GM12878 (cell line): ENCODE measurements at regions not wholly inside any gene's neighbourhood (a gene's known extent, or its start where the extent isn't known, plus 50 kb on each side); places are given as distances from the start of the nearest gene placed in this dataset.

ENCODE experiments used
- CBX5 ChIP-seq: sonication (generic); IDR thresholded peaks from 2 replicates; pipeline ENCODE4 v1.6.1; 2016; ENCODE audit warnings: low read depth, moderate library complexity, mild to moderate bottlenecking, inconsistent platforms
- CHD4 ChIP-seq: fragments of 200-600 bp; sonication (generic); IDR thresholded peaks from 2 replicates; pipeline ENCODE4 v1.6.1; 2016; ENCODE audit warnings: mild to moderate bottlenecking
- CTCF ChIP-seq, 3 experiments: IDR thresholded peaks in 2 of 3; conservative IDR thresholded peaks in 1 of 3; 2 replicates each; pipeline ENCODE4 v1.5.1; 2011; ENCODE audit warnings: low read depth in 3 of 3, low read length in 3 of 3, mild to moderate bottlenecking in 3 of 3, control low read depth in 2 of 3, moderate library complexity in 2 of 3, inconsistent platforms in 1 of 3, mixed read lengths in 1 of 3; ENCODE audit not compliant: control insufficient read depth in 2 of 3, insufficient read depth in 1 of 3; ENCODE audit errors: extremely low read depth in 1 of 3
- MEF2A ChIP-seq: IDR thresholded peaks from 2 replicates; pipeline ENCODE4 v1.6.1; 2011; ENCODE audit warnings: low read depth, mild to moderate bottlenecking, low read length, moderate library complexity; ENCODE audit not compliant: insufficient read depth
- SP1 ChIP-seq: IDR thresholded peaks from one replicate; pipeline ENCODE4 v1.6.1; 2011; ENCODE audit warnings: low read depth, low read length
- SRF ChIP-seq, 2 experiments: IDR thresholded peaks; 2 replicates each; pipeline ENCODE4 v1.6.1; 2011; ENCODE audit warnings: low read depth in 2 of 2, low read length in 2 of 2, mild to moderate bottlenecking in 1 of 2, moderate library complexity in 1 of 2
- SUZ12 ChIP-seq: fragments of 200-600 bp; sonication (generic); IDR thresholded peaks from one replicate; pipeline ENCODE4 v1.6.1; 2018; ENCODE audit warnings: antibody characterized with exemption, mild to moderate bottlenecking; ENCODE audit not compliant: unreplicated experiment
- TF ChIP-seq, protein P1 (sequence below): fragments of 450-650 bp; IDR thresholded peaks from 2 replicates; pipeline ENCODE4 v1.6.1; 2014; ENCODE audit warnings: mild to moderate bottlenecking

- TF ChIP-seq SUZ12 = no peak
- no peak for TF ChIP-seq CHD4
- TF ChIP-seq CTCF (IDR thresholded peaks at IDR 0.05 in 2 of 3, conservative IDR thresholded peaks at IDR 0.05 in 1 of 3; ENCODE audit: control insufficient read depth in 2 of 3, extremely low read depth in 1 of 3, insufficient read depth in 1 of 3, low read depth in 3 of 3, low read length in 3 of 3) = no peak
- TF ChIP-seq SRF (IDR thresholded peaks at IDR 0.05; ENCODE audit: low read depth in 2 of 2, low read length in 2 of 2) = no peak
- no peak for TF ChIP-seq CBX5
- TF ChIP-seq, protein P1, sequence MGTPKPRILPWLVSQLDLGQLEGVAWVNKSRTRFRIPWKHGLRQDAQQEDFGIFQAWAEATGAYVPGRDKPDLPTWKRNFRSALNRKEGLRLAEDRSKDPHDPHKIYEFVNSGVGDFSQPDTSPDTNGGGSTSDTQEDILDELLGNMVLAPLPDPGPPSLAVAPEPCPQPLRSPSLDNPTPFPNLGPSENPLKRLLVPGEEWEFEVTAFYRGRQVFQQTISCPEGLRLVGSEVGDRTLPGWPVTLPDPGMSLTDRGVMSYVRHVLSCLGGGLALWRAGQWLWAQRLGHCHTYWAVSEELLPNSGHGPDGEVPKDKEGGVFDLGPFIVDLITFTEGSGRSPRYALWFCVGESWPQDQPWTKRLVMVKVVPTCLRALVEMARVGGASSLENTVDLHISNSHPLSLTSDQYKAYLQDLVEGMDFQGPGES = no peak
- TF ChIP-seq MEF2A = no peak
- TF ChIP-seq SP1 = no peak
Observed at GRCh38 chr5:23433534-23434315, 73.7 kb upstream of the PRDM9 start.
